ENCODE measurements at regions not wholly inside any gene's neighbourhood (a gene's known extent, or its start where the extent isn't known, plus 50 kb on each side); places are given as distances from the start of the nearest gene placed in this dataset.

- TF ChIP-seq CTCF (IDR thresholded peaks at IDR 0.05) = no peak
- intact Hi-C loops (cut with DNase I) = no loop called here
- no peak overlapping the region for H3K27ac ChIP-seq
- DNase-seq (no peak), ATAC-seq (no peak)
- H3K9me3 ChIP-seq = no peaks in the 10 kb centered on the region
- H3K36me3 ChIP-seq = no peaks in the 10 kb centered on the region
- peaks cover 0 to 34% of the 10 kb centered on the region in 2 donors for H3K4me1 ChIP-seq
- no peak overlapping the region for H3K4me3 ChIP-seq
- no peaks in the 10 kb centered on the region for H3K27me3 ChIP-seq
Measured at GRCh38 chr9:89711866-89712265, 107.1 kb downstream of the GADD45G start.

- TF ChIP-seq CTCF (IDR thresholded peaks at IDR 0.05) = no peak
- H3K4me1 ChIP-seq = peaks cover 0 to 34% of the 10 kb centered on the region in 2 donors
- no peak overlapping the region for H3K4me3 ChIP-seq
- H3K36me3 ChIP-seq = no peaks in the 10 kb centered on the region
- H3K27ac ChIP-seq = no peak overlapping the region
- ATAC-seq (no peak), DNase-seq (no peak)
- intact Hi-C loops (cut with DNase I) = no loop called here
- H3K9me3 ChIP-seq = no peaks in the 10 kb centered on the region
- H3K27me3 ChIP-seq = no peaks in the 10 kb centered on the region
Measured at GRCh38 chr9:89712283-89712682, 107.5 kb downstream of the GADD45G start.

- Histone ChIP-seq H3K27ac (no peak overlapping the region), H3K4me1 (peaks cover 0 to 34% of the 10 kb centered on the region in 2 donors), H3K27me3 (no peaks in the 10 kb centered on the region), H3K9me3 (no peaks in the 10 kb centered on the region), H3K36me3 (no peaks in the 10 kb centered on the region), H3K4me3 (no peak overlapping the region)
- TF ChIP-seq CTCF (IDR thresholded peaks at IDR 0.05) = no peak
- intact Hi-C loops (cut with DNase I) = no loop called here
- DNase-seq (peak in 1 of 4 donors; percentile 44), ATAC-seq (peak; percentile 17)
Measured at GRCh38 chr9:89714321-89714720, 109.5 kb downstream of the GADD45G start.

- ATAC-seq (no peak), DNase-seq (no peak)
- Histone ChIP-seq H3K4me1 (peaks cover 0 to 28% of the 10 kb centered on the region in 2 donors), H3K27ac (no peak overlapping the region), H3K4me3 (no peak overlapping the region), H3K9me3 (no peaks in the 10 kb centered on the region), H3K36me3 (no peaks in the 10 kb centered on the region), H3K27me3 (no peaks in the 10 kb centered on the region)
- intact Hi-C loops (cut with DNase I) = no loop called here
- no peak for TF ChIP-seq CTCF (IDR thresholded peaks at IDR 0.05)
Measured at GRCh38 chr9:89715318-89715858, 110.6 kb downstream of the GADD45G start.

GRCh38 chr9:89715881-89716280, 111.1 kb downstream of the GADD45G start:
- intact Hi-C loops (cut with DNase I) = no loop called here
- Histone ChIP-seq H3K4me3 (no peak overlapping the region), H3K4me1 (peaks cover 0 to 23% of the 10 kb centered on the region in 2 donors), H3K27me3 (no peaks in the 10 kb centered on the region), H3K36me3 (no peaks in the 10 kb centered on the region), H3K9me3 (no peaks in the 10 kb centered on the region), H3K27ac (no peak overlapping the region)
- DNase-seq = no peak
- no peak for ATAC-seq
- no peak for TF ChIP-seq CTCF (IDR thresholded peaks at IDR 0.05)
